Hepatocyte (in vitro differentiated cells): ENCODE measurements at regions not wholly inside any gene's neighbourhood (a gene's known extent, or its start where the extent isn't known, plus 50 kb on each side); places are given as distances from the start of the nearest gene placed in this dataset.

Experiments
- EZH2 ChIP-seq: fragments of 200-600 bp; sonication (generic); IDR thresholded peaks from 2 replicates; pipeline ENCODE4 v1.6.1; 2016; ENCODE audit warnings: antibody characterized with exemption, mild to moderate bottlenecking, borderline replicate concordance
- TF ChIP-seq, protein P1 (sequence below): fragments of 200-600 bp; sonication (generic); IDR thresholded peaks from 2 replicates; pipeline ENCODE4 v1.5.1; 2016; ENCODE audit warnings: antibody characterized with exemption, mild to moderate bottlenecking; ENCODE audit not compliant: poor library complexity

DNA sequence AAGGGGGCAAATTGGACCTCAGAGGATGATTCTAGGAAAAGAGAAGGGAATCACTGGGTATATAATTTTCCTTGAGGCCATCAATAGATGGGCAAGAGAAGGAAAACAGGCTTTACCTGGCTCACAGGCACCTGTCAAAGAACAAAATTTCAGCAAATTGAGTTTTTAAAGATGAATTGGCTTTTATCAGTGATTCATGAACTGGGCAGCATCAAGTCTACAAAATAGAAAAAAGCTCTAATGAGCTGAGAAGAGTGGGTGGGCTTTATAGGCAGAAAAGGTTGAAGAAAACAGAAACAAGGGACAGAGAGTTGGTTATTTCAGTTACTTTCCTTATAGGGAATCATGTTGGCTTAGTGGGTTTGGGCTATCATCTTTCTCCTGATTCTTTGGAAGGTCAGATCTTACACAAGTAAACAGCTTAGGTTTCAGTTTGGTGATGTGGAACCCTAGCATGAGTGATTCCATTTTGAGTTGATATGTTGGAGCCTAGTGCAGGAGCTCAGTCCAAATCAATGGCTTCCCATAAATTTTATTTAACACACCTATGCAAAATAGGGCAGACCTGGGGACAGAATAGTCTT is 120.7 kb upstream of the MED14 start:
- TF ChIP-seq, protein P1, sequence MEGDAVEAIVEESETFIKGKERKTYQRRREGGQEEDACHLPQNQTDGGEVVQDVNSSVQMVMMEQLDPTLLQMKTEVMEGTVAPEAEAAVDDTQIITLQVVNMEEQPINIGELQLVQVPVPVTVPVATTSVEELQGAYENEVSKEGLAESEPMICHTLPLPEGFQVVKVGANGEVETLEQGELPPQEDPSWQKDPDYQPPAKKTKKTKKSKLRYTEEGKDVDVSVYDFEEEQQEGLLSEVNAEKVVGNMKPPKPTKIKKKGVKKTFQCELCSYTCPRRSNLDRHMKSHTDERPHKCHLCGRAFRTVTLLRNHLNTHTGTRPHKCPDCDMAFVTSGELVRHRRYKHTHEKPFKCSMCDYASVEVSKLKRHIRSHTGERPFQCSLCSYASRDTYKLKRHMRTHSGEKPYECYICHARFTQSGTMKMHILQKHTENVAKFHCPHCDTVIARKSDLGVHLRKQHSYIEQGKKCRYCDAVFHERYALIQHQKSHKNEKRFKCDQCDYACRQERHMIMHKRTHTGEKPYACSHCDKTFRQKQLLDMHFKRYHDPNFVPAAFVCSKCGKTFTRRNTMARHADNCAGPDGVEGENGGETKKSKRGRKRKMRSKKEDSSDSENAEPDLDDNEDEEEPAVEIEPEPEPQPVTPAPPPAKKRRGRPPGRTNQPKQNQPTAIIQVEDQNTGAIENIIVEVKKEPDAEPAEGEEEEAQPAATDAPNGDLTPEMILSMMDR = no peak
- no peak for TF ChIP-seq EZH2
